ENCODE measurements at regions not wholly inside any gene's neighbourhood (a gene's known extent, or its start where the extent isn't known, plus 50 kb on each side); places are given as distances from the start of the nearest gene placed in this dataset.

DNA sequence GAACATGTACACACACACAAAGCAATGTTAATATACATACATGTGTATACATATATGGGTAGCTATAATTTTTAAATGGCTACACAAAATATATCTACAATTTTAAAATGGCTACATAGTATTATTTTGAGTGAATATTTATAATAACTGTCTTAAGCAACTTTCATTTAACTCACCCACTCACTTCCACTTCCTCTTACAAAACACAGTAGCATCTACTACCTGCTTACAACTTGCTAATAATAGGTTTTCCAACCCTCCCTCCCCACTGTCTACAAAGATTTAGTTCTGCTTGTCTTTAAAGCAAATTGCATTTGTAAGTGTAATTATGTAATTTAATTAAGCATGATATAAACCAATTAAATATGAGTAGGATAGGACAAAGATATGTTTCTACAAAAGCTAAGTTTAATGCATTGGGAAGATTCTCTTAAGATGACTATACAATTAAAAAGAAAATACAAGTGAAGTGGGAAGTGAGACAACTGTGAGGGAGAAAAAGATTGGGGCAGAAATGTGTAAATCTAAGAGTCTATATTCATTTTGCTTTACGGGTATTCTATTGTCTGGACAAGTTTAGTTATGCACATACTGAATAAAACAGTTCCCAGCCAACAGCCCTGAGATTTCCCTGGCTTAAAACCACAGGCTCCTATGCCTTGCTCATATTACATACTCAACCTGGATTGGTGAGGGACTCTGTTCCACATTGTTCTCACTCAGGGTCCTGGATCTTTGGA, 583.1 kb downstream of the EFNB2 start:
- TF ChIP-seq YY1 (IDR thresholded peaks at IDR 0.05; ENCODE audit: insufficient read depth, insufficient read length) (no peak), SUZ12 (IDR thresholded peaks at IDR 0.05; ENCODE audit: extremely low read depth, insufficient read depth, insufficient read length) (no peak), ZNF274 (IDR thresholded peaks at IDR 0.05; ENCODE audit: low read depth, low read length) (no peak)
